WTC11 (cell line): ENCODE measurements at regions not wholly inside any gene's neighbourhood (a gene's known extent, or its start where the extent isn't known, plus 50 kb on each side); places are given as distances from the start of the nearest gene placed in this dataset.

Experiments
- ATAC-seq: fragments of 200-7000 bp; cut with Tn5 transposase; 2 replicates; pipeline ENCODE4 v1.10.0; 2021; ENCODE audit warnings: mild to moderate bottlenecking, moderate library complexity
- CTCF ChIA-PET: fragments of 300-600 bp; sonication (Branson Sonifier 250); formaldehyde crosslinking; loops from one replicate; lab custom pipeline; 2021; ENCODE audit warnings: antibody characterized with exemption; lab: Charles Lee
- POLR2A ChIA-PET: fragments of 350-600 bp; sonication (Branson Sonifier 250); formaldehyde crosslinking; loops from one replicate; lab custom pipeline; 2021; ENCODE audit warnings: antibody characterized with exemption; lab: Charles Lee
- DNase-seq: peaks from one replicate; pipeline ENCODE4 v3.0.0; 2021; ENCODE audit warnings: low spot score
- H3K27ac Mint-ChIP-seq: 2 replicates; pipeline ENCODE4 v1.8.0; 2021; ENCODE audit warnings: mixed read lengths
- H3K27me3 Mint-ChIP-seq: 2 replicates; pipeline ENCODE4 v1.8.0; 2021; ENCODE audit warnings: low read depth, mild to moderate bottlenecking, moderate library complexity, mixed read lengths
- H3K36me3 Mint-ChIP-seq: 2 replicates; pipeline ENCODE4 v1.8.0; 2021; ENCODE audit warnings: mixed read lengths
- H3K4me1 Mint-ChIP-seq: 2 replicates; pipeline ENCODE4 v1.8.0; 2022; ENCODE audit warnings: mixed read lengths
- H3K4me3 Mint-ChIP-seq: 2 replicates; pipeline ENCODE4 v1.8.0; 2021; ENCODE audit warnings: mild to moderate bottlenecking, moderate library complexity, mixed read lengths
- H3K9me3 Mint-ChIP-seq: 2 replicates; pipeline ENCODE4 v1.8.0; 2021; ENCODE audit warnings: mixed read lengths
- AR ChIP-seq: fragments of 250-450 bp; sonication (Bioruptor Pico); IDR thresholded peaks from 2 replicates; pipeline ENCODE4 v1.9.0; 2021; ENCODE audit warnings: mild to moderate bottlenecking
- ATF1 ChIP-seq: sonication (generic); formaldehyde crosslinking; IDR thresholded peaks from 2 replicates; pipeline ENCODE4 v1.8.1; 2023; ENCODE audit warnings: mild to moderate bottlenecking, moderate library complexity, missing genetic modification reagents
- CBFB ChIP-seq: sonication (generic); formaldehyde crosslinking; IDR thresholded peaks from 2 replicates; pipeline ENCODE4 v1.8.1; 2022; ENCODE audit warnings: mild to moderate bottlenecking, low read depth, missing genetic modification reagents
- ERG ChIP-seq: fragments of 250-450 bp; sonication (Bioruptor Pico); IDR thresholded peaks from 2 replicates; pipeline ENCODE4 v1.8.0; 2021; ENCODE audit warnings: mild to moderate bottlenecking
- FOXP1 ChIP-seq: sonication (generic); formaldehyde crosslinking; IDR thresholded peaks from 2 replicates; pipeline ENCODE4 v1.8.0; 2022; ENCODE audit warnings: missing genetic modification reagents, mild to moderate bottlenecking, moderate library complexity, borderline replicate concordance
- FOXP4 ChIP-seq: sonication (generic); formaldehyde crosslinking; IDR thresholded peaks from 2 replicates; pipeline ENCODE4 v1.8.0; 2022; ENCODE audit warnings: mild to moderate bottlenecking, missing genetic modification reagents
- GABPB1 ChIP-seq: sonication (generic); formaldehyde crosslinking; IDR thresholded peaks from 2 replicates; pipeline ENCODE4 v1.8.1; 2023; ENCODE audit warnings: mild to moderate bottlenecking, missing genetic modification reagents
- GRHL2 ChIP-seq: fragments of 250-450 bp; sonication (Bioruptor Pico); IDR thresholded peaks from 2 replicates; pipeline ENCODE4 v1.8.0; 2022; ENCODE audit warnings: mild to moderate bottlenecking, moderate library complexity; ENCODE audit not compliant: insufficient replicate concordance, severe bottlenecking
- GTF2I ChIP-seq: fragments of 250-450 bp; sonication (Bioruptor Pico); conservative IDR thresholded peaks from 2 replicates; pipeline ENCODE4 v1.4.0; 2021; ENCODE audit warnings: mild to moderate bottlenecking
- IRF1 ChIP-seq: sonication (generic); formaldehyde crosslinking; IDR thresholded peaks from 2 replicates; pipeline ENCODE4 v1.8.0; 2023; ENCODE audit warnings: missing genetic modification reagents
- JAZF1 ChIP-seq: fragments of 250-450 bp; sonication (Bioruptor Pico); IDR thresholded peaks from 2 replicates; pipeline ENCODE4 v1.9.0; 2021; ENCODE audit warnings: moderate library complexity, mild to moderate bottlenecking, inconsistent platforms
- JUN ChIP-seq: sonication (generic); formaldehyde crosslinking; IDR thresholded peaks from 2 replicates; pipeline ENCODE4 v1.8.0; 2023; ENCODE audit warnings: mild to moderate bottlenecking, missing genetic modification reagents
- MAX ChIP-seq: sonication (generic); formaldehyde crosslinking; IDR thresholded peaks from 2 replicates; pipeline ENCODE4 v1.8.0; 2022; ENCODE audit warnings: mild to moderate bottlenecking, missing genetic modification reagents
- MLX ChIP-seq: sonication (generic); formaldehyde crosslinking; IDR thresholded peaks from 2 replicates; pipeline ENCODE4 v1.8.1; 2023; ENCODE audit warnings: mild to moderate bottlenecking, missing genetic modification reagents, moderate library complexity
- MYBL2 ChIP-seq: sonication (generic); formaldehyde crosslinking; IDR thresholded peaks from 2 replicates; pipeline ENCODE4 v1.8.1; 2023; ENCODE audit warnings: mild to moderate bottlenecking, moderate library complexity, missing genetic modification reagents
- NR3C1 ChIP-seq: sonication (generic); formaldehyde crosslinking; conservative IDR thresholded peaks from 2 replicates; pipeline ENCODE4 v1.8.1; 2023; ENCODE audit warnings: low read depth, mild to moderate bottlenecking, missing genetic modification reagents
- PRRX2 ChIP-seq: fragments of 250-450 bp; sonication (Bioruptor Pico); IDR thresholded peaks from 2 replicates; pipeline ENCODE4 v1.8.0; 2021; ENCODE audit warnings: mild to moderate bottlenecking
- SMAD3 ChIP-seq: sonication (generic); formaldehyde crosslinking; IDR thresholded peaks from 2 replicates; pipeline ENCODE4 v1.8.0; 2022; ENCODE audit warnings: missing genetic modification reagents, mild to moderate bottlenecking, borderline replicate concordance
- TEAD4 ChIP-seq: sonication (generic); formaldehyde crosslinking; IDR thresholded peaks from 2 replicates; pipeline ENCODE4 v1.8.0; 2022; ENCODE audit warnings: mild to moderate bottlenecking, missing genetic modification reagents
- ZNF281 ChIP-seq: sonication (generic); formaldehyde crosslinking; IDR thresholded peaks from 2 replicates; pipeline ENCODE4 v1.8.0; 2023; ENCODE audit warnings: mild to moderate bottlenecking, missing genetic modification reagents
- ZNF317 ChIP-seq: sonication (generic); formaldehyde crosslinking; IDR thresholded peaks from 2 replicates; pipeline ENCODE4 v1.8.1; 2023; ENCODE audit warnings: low read depth, mild to moderate bottlenecking, moderate library complexity, missing genetic modification reagents, borderline replicate concordance
- ZNF423 ChIP-seq: fragments of 250-450 bp; sonication (Bioruptor Pico); IDR thresholded peaks from 2 replicates; pipeline ENCODE4 v2.1.2; 2022; ENCODE audit warnings: mild to moderate bottlenecking, moderate library complexity
- ZSCAN18 ChIP-seq: fragments of 250-450 bp; sonication (Bioruptor Pico); IDR thresholded peaks from 2 replicates; pipeline ENCODE4 v2.1.2; 2022; ENCODE audit warnings: mild to moderate bottlenecking, moderate library complexity

- TF ChIP-seq FOXP4 (CRISPR knock-in tag), result no peak
- no peak for TF ChIP-seq ZNF281 (CRISPR knock-in tag)
- no peak for TF ChIP-seq ZSCAN18 (CRISPR knock-in tag)
- no peak for TF ChIP-seq ERG
- no peak for TF ChIP-seq IRF1
- no peak for TF ChIP-seq JAZF1 (CRISPR knock-in tag)
- no peak for TF ChIP-seq MLX (CRISPR knock-in tag)
- no peak for TF ChIP-seq CBFB (CRISPR knock-in tag)
- TF ChIP-seq GABPB1, result no peak
- no peak for TF ChIP-seq GTF2I (CRISPR knock-in tag)
These were observed 324.1 kb downstream of the C7orf25 start (continued) for GRCh38 chr7:42587806-42588205.

- ChIA-PET POLR2A (no interaction called here), CTCF (no interaction called here)
- Mint-ChIP-seq H3K4me3 (no peak overlapping the region), H3K9me3 (peaks cover 37% of the 10 kb centered on the region), H3K4me1 (no peaks in the 10 kb centered on the region), H3K27ac (no peak overlapping the region), H3K36me3 (peaks cover 30% of the 10 kb centered on the region), H3K27me3 (no peaks in the 10 kb centered on the region; the same call in 1 of the 2 replicates)
- TF ChIP-seq MYBL2 (CRISPR knock-in tag), result no peak
- no peak for TF ChIP-seq PRRX2
- no peak for TF ChIP-seq ZNF317 (CRISPR knock-in tag)
- no peak for TF ChIP-seq MAX (CRISPR knock-in tag)
- no peak for TF ChIP-seq JUN (CRISPR knock-in tag)
- TF ChIP-seq TEAD4 (CRISPR knock-in tag), result no peak
- no peak for TF ChIP-seq JAZF1 (CRISPR knock-in tag)
- no peak for TF ChIP-seq IRF1
- TF ChIP-seq SMAD3 (CRISPR knock-in tag), result no peak
- no peak for TF ChIP-seq FOXP1
- no peak for TF ChIP-seq ATF1 (CRISPR knock-in tag)
- TF ChIP-seq AR (CRISPR knock-in tag), result no peak
- no peak for TF ChIP-seq NR3C1
- no peak for TF ChIP-seq GTF2I (CRISPR knock-in tag)
- no peak for TF ChIP-seq ZNF423 (CRISPR knock-in tag)
- no peak for TF ChIP-seq MLX (CRISPR knock-in tag)
- no peak for TF ChIP-seq GRHL2 (CRISPR knock-in tag)
- DNase-seq (no peak), ATAC-seq (no peak)
These were observed 331.8 kb downstream of the C7orf25 start for GRCh38 chr7:42580061-42580460.
